Transverse colon (tissue), 4 donors: ENCODE measurements at regions not wholly inside any gene's neighbourhood (a gene's known extent, or its start where the extent isn't known, plus 50 kb on each side); places are given as distances from the start of the nearest gene placed in this dataset.
"Not testable (repeated sequence)": the region's sequence is repeated elsewhere in the genome, so short reads cannot be mapped to it uniquely, and the experiment has no call there.

Experiments used
- DNase-seq: peaks from one replicate; pipeline ENCODE4 v3.0.0-alpha.2; 2019
- H3K27ac ChIP-seq, 4 donors: fragments of 200-600 bp; sonication (generic); 2 replicates each; pipeline ENCODE4 v1.5.1; 2016 to 2018; ENCODE audit warnings: inconsistent platforms in 4 of 4
- H3K27me3 ChIP-seq: fragments of 200-600 bp; sonication (generic); 2 replicates; pipeline ENCODE4 v1.5.1; 2017; ENCODE audit warnings: inconsistent platforms
- H3K36me3 ChIP-seq, 4 donors: fragments of 200-600 bp; sonication (generic); 2 replicates each; pipeline ENCODE4 v1.5.1; 2017 to 2019; ENCODE audit warnings: inconsistent platforms in 4 of 4
- H3K4me1 ChIP-seq, 4 donors: fragments of 200-600 bp; sonication (generic); 2 replicates each; pipeline ENCODE4 v1.5.1; 2017 to 2020; ENCODE audit warnings: inconsistent platforms in 4 of 4
- H3K4me3 ChIP-seq, 4 donors: fragments of 200-600 bp; sonication (generic); 1 replicate in 1 of 4; 2 replicates in 3 of 4; pipeline versions ENCODE4 v1.5.1 to v1.6.1; 2017 to 2019; ENCODE audit warnings: inconsistent platforms in 4 of 4
- H3K9me3 ChIP-seq, 2 donors: fragments of 200-600 bp; sonication (generic); 2 replicates each; pipeline ENCODE4 v1.5.1; 2017 to 2019; ENCODE audit warnings: inconsistent platforms in 2 of 2
- CTCF ChIP-seq, 5 experiments: fragments of 200-600 bp in 3 of 5; fragments of 450-650 bp in 2 of 5; sonication (generic) in 3 of 5; IDR thresholded peaks; 1 replicate in 2 of 5; 2 replicates in 3 of 5; pipeline ENCODE4 v1.5.1; 2016 to 2017; ENCODE audit warnings: antibody characterized with exemption in 5 of 5, inconsistent platforms in 3 of 5, mild to moderate bottlenecking in 2 of 5, moderate library complexity in 1 of 5
- EP300 ChIP-seq: sonication (generic); formaldehyde crosslinking; IDR thresholded peaks from one replicate; pipeline ENCODE4 v1.6.1; 2017; ENCODE audit warnings: antibody characterized with exemption, low read depth
- POLR2A ChIP-seq: fragments of 450-650 bp; IDR thresholded peaks from one replicate; pipeline ENCODE4 v1.6.1; 2016; ENCODE audit warnings: antibody characterized with exemption, mild to moderate bottlenecking, moderate library complexity
- POLR2AphosphoS5 ChIP-seq, 3 donors: sonication (generic); formaldehyde crosslinking; IDR thresholded peaks; one replicate each; pipeline ENCODE4 v1.6.1; 2016; ENCODE audit warnings: antibody characterized with exemption in 3 of 3
- WGBS, 2 donors: methylation state at CpG; one replicate each; pipeline ENCODE4 v1.1.5; 2018; ENCODE audit warnings: low coverage in 1 of 2; 5-methylcytosine and 5-hydroxymethylcytosine counted together
- in situ Hi-C, 4 donors: fragments of 200-750 bp; cut with MboI; loops; one replicate each; pipeline versions ENCODE4 v1.15.0 to v1.15.1; 2017; ENCODE audit warnings: low sequenced_read_pairs in 3 of 4, low pct_ligation_motif_present in 1 of 4, low pct_unique_long_range_greater_than_20kb in 1 of 4
- intact Hi-C: fragments of 100-400 bp; cut with DNase I; formaldehyde crosslinking; loops from one replicate; pipeline ENCODE4 v1.15.1; 2023; ENCODE audit warnings: low total_unique reads

GRCh38 chr4:107423677-107424405 lies 296.2 kb downstream of the PAPSS1 start:
- H3K27ac ChIP-seq, result no peak overlapping the region
- H3K4me1 ChIP-seq, result no peaks in the 10 kb centered on the region
- H3K27me3 ChIP-seq, result no peaks in the 10 kb centered on the region
- no peak for TF ChIP-seq POLR2A
- TF ChIP-seq EP300, result no peak
- no peak for TF ChIP-seq CTCF (IDR thresholded peaks at IDR 0.05)
- TF ChIP-seq POLR2AphosphoS5 (IDR thresholded peaks at IDR 0.05), result no peak
- WGBS, 2 donors, result 83 to 92% methylated on average over 2 of the region's 2 CpGs
- no peaks in the 10 kb centered on the region for H3K9me3 ChIP-seq
- in situ Hi-C loops (no loop called here), intact Hi-C loops (no loop called here)
- H3K36me3 ChIP-seq, result no peaks in the 10 kb centered on the region
- DNase-seq, result no peak
- H3K4me3 ChIP-seq, result no peak overlapping the region

GRCh38 chr4:107419536-107419935 lies 300.5 kb downstream of the PAPSS1 start:
- H3K4me1 ChIP-seq, H3K27me3 ChIP-seq, H3K27ac ChIP-seq, H3K4me3 ChIP-seq, intact Hi-C loops, H3K36me3 ChIP-seq, in situ Hi-C loops, H3K9me3 ChIP-seq: not testable (repeated sequence)
- 39% methylated on average over 2 of the region's 2 CpGs; no CpG with 5 or more reads in 1 of the 2 donors for WGBS, 2 donors
- peak; percentile 9 for DNase-seq

- Histone ChIP-seq H3K4me1 (no peaks in the 10 kb centered on the region), H3K4me3 (no peak overlapping the region), H3K27me3 (no peaks in the 10 kb centered on the region), H3K9me3 (no peaks in the 10 kb centered on the region), H3K36me3 (no peaks in the 10 kb centered on the region), H3K27ac (no peak overlapping the region)
- in situ Hi-C loops (no loop called here), intact Hi-C loops (no loop called here)
- TF ChIP-seq CTCF (IDR thresholded peaks at IDR 0.05) (no peak), POLR2AphosphoS5 (IDR thresholded peaks at IDR 0.05) (no peak), POLR2A (no peak)
- 29 to 40% methylated on average over 1 to 2 of the region's 2 CpGs for WGBS, 2 donors
- no peak for DNase-seq
Observed at GRCh38 chr4:107419052-107419451, 301.0 kb downstream of the PAPSS1 start.

- in situ Hi-C loops, DNase-seq: not testable (repeated sequence)
- 94 to 100% methylated on average over 4 to 5 of the region's 5 CpGs for WGBS, 2 donors
Observed at GRCh38 chr4:107415490-107415889, 304.5 kb downstream of the PAPSS1 start.

GRCh38 chr4:107409872-107410271 lies 310.2 kb downstream of the PAPSS1 start:
- H3K27me3 ChIP-seq, H3K4me3 ChIP-seq, DNase-seq, H3K27ac ChIP-seq, intact Hi-C loops, in situ Hi-C loops, H3K4me1 ChIP-seq, H3K36me3 ChIP-seq, H3K9me3 ChIP-seq: not testable (repeated sequence)
- WGBS, 2 donors, result 83 to 90% methylated on average over 1 to 7 of the region's 7 CpGs

More at GRCh38 chr4:107415490-107415889, 304.5 kb downstream of the PAPSS1 start:
- H3K27ac ChIP-seq, H3K4me3 ChIP-seq, H3K27me3 ChIP-seq, H3K4me1 ChIP-seq, H3K36me3 ChIP-seq, intact Hi-C loops, H3K9me3 ChIP-seq: not testable (repeated sequence)

GRCh38 chr4:107408968-107409367 lies 311.1 kb downstream of the PAPSS1 start:
- no peaks in the 10 kb centered on the region for H3K4me1 ChIP-seq
- H3K27ac ChIP-seq, result no peak overlapping the region
- in situ Hi-C loops, result no loop called here
- no peaks in the 10 kb centered on the region for H3K36me3 ChIP-seq
- intact Hi-C loops, result no loop called here
- 36% methylated on average over 2 of the region's 2 CpGs; no CpG with 5 or more reads in 1 of the 2 donors for WGBS, 2 donors
- H3K9me3 ChIP-seq, result no peaks in the 10 kb centered on the region
- no peak overlapping the region for H3K4me3 ChIP-seq
- no peaks in the 10 kb centered on the region for H3K27me3 ChIP-seq
- DNase-seq, result no peak
- no peak for TF ChIP-seq CTCF (IDR thresholded peaks at IDR 0.05)
